Prostate gland (tissue), 2 donors: ENCODE measurements at regions not wholly inside any gene's neighbourhood (a gene's known extent, or its start where the extent isn't known, plus 50 kb on each side); places are given as distances from the start of the nearest gene placed in this dataset.

ENCODE experiments used
- POLR2A ChIP-seq: fragments of 450-650 bp; IDR thresholded peaks from one replicate; pipeline ENCODE4 v1.6.1; 2016; ENCODE audit warnings: antibody characterized with exemption, mild to moderate bottlenecking
- TF ChIP-seq, protein P1 (sequence below), 4 experiments: fragments of 200-600 bp in 2 of 4; fragments of 450-650 bp in 2 of 4; sonication (generic) in 2 of 4; IDR thresholded peaks; 1 replicate in 3 of 4; 2 replicates in 1 of 4; pipeline ENCODE4 v1.5.1; 2016 to 2019; ENCODE audit warnings: antibody characterized with exemption in 4 of 4, mild to moderate bottlenecking in 2 of 4, moderate library complexity in 2 of 4

DNA sequence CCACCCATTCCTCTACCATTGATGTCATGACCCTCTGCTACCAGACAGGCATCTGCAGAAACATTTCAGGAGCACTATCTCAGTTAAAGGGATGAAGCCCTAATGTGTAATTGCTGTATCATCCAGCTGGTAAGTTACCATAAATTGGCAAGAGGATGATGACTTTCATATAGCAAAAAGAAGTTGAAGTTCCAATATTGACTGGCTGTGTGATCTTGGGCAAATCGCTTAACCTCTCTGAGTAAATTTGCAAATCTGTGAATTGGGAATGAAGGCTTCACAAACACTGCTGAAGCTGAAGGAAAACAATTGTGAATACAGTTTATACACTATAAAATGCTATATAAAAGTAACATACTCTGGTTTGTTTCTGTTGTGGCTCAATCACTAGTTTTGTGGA, 89.5 kb upstream of the PHACTR1 start:
- TF ChIP-seq POLR2A, result no peak
- TF ChIP-seq, protein P1, sequence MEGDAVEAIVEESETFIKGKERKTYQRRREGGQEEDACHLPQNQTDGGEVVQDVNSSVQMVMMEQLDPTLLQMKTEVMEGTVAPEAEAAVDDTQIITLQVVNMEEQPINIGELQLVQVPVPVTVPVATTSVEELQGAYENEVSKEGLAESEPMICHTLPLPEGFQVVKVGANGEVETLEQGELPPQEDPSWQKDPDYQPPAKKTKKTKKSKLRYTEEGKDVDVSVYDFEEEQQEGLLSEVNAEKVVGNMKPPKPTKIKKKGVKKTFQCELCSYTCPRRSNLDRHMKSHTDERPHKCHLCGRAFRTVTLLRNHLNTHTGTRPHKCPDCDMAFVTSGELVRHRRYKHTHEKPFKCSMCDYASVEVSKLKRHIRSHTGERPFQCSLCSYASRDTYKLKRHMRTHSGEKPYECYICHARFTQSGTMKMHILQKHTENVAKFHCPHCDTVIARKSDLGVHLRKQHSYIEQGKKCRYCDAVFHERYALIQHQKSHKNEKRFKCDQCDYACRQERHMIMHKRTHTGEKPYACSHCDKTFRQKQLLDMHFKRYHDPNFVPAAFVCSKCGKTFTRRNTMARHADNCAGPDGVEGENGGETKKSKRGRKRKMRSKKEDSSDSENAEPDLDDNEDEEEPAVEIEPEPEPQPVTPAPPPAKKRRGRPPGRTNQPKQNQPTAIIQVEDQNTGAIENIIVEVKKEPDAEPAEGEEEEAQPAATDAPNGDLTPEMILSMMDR (IDR thresholded peaks at IDR 0.05), result no peak
